Gastrocnemius medialis (tissue), 4 donors: ENCODE measurements at regions not wholly inside any gene's neighbourhood (a gene's known extent, or its start where the extent isn't known, plus 50 kb on each side); places are given as distances from the start of the nearest gene placed in this dataset.

Experiments
- ATAC-seq, 2 donors: fragments of 150-250 bp; one replicate each; pipeline ENCODE4 v1.9.1; 2016
- DNase-seq, 2 donors: peaks; one replicate each; pipeline ENCODE4 v3.0.0-alpha.2; 2019
- H3K27ac ChIP-seq, 4 donors: fragments of 200-600 bp; sonication (generic); 1 replicate in 1 of 4; 2 replicates in 3 of 4; pipeline ENCODE4 v1.5.1; 2016 to 2018; ENCODE audit warnings: mild to moderate bottlenecking in 2 of 4, moderate library complexity in 1 of 4
- H3K27me3 ChIP-seq, 3 donors: fragments of 200-600 bp; sonication (generic) in 2 of 3; 1 replicate in 1 of 3; 2 replicates in 2 of 3; pipeline versions ENCODE4 v1.5.1 to v1.6.0; 2016 to 2019; ENCODE audit warnings: mild to moderate bottlenecking in 1 of 3, moderate library complexity in 1 of 3
- H3K36me3 ChIP-seq, 2 donors: fragments of 200-600 bp; sonication (generic) in 1 of 2; one replicate each; pipeline ENCODE4 v1.5.1; 2017 to 2018
- H3K4me1 ChIP-seq, 2 donors: fragments of 200-600 bp; sonication (generic) in 1 of 2; one replicate each; pipeline ENCODE4 v1.5.1; 2016 to 2017; ENCODE audit warnings: mild to moderate bottlenecking in 2 of 2
- H3K4me3 ChIP-seq, 4 donors: fragments of 200-600 bp; sonication (generic) in 3 of 4; 1 replicate in 1 of 4; 2 replicates in 3 of 4; pipeline ENCODE4 v1.5.1; 2016 to 2019; ENCODE audit warnings: mild to moderate bottlenecking in 2 of 4
- H3K9me3 ChIP-seq, 3 donors: fragments of 200-600 bp; sonication (generic) in 2 of 3; 1 replicate in 1 of 3; 2 replicates in 2 of 3; pipeline ENCODE4 v1.5.1; 2016 to 2019
- POLR2A ChIP-seq, 2 donors: fragments of 450-650 bp; IDR thresholded peaks; one replicate each; pipeline ENCODE4 v1.6.1; 2017; ENCODE audit warnings: antibody characterized with exemption in 2 of 2, mild to moderate bottlenecking in 2 of 2, moderate library complexity in 2 of 2
- in situ Hi-C, 4 donors: fragments of 200-750 bp; cut with MboI; loops; one replicate each; pipeline versions ENCODE4 v1.15.0 to v1.8.0; 2017; ENCODE audit warnings: low sequenced_read_pairs in 4 of 4
- intact Hi-C: fragments of 100-400 bp; cut with DNase I; formaldehyde crosslinking; loops from one replicate; pipeline ENCODE4 v1.15.1; 2023; ENCODE audit warnings: low total_unique reads
- TF ChIP-seq, protein P1 (sequence below), 5 experiments: fragments of 450-650 bp in 3 of 5; fragments of 200-600 bp in 2 of 5; sonication (generic) in 2 of 5; IDR thresholded peaks in 4 of 5; conservative IDR thresholded peaks in 1 of 5; 1 replicate in 4 of 5; 2 replicates in 1 of 5; pipeline ENCODE4 v1.5.1; 2016 to 2019; ENCODE audit warnings: antibody characterized with exemption in 5 of 5, mild to moderate bottlenecking in 3 of 5, moderate library complexity in 3 of 5

DNA sequence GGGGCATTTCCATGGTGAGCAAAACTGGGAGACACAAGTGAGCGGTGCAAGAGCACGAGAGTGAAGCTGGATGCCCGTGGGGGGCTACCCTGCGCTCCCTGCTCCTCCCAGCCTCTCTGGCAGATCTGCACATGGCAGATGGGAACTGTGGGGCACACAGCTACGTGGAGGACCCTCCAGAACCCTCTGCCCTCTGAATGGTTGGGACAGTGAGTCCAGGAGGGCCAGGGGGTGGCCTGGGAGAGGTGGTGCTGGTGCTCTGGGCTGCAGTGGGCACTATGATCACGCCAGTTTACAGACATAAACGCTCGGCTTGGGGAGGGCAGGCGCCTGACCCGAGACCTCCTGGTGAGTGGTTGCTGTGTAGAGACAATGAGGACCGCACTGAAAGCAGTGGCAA, 205.9 kb downstream of the CTTN start:
- H3K27me3 ChIP-seq: no peaks in the 10 kb centered on the region
- ATAC-seq (no peak), DNase-seq (no peak)
- no peaks in the 10 kb centered on the region for H3K9me3 ChIP-seq
- TF ChIP-seq, protein P1, sequence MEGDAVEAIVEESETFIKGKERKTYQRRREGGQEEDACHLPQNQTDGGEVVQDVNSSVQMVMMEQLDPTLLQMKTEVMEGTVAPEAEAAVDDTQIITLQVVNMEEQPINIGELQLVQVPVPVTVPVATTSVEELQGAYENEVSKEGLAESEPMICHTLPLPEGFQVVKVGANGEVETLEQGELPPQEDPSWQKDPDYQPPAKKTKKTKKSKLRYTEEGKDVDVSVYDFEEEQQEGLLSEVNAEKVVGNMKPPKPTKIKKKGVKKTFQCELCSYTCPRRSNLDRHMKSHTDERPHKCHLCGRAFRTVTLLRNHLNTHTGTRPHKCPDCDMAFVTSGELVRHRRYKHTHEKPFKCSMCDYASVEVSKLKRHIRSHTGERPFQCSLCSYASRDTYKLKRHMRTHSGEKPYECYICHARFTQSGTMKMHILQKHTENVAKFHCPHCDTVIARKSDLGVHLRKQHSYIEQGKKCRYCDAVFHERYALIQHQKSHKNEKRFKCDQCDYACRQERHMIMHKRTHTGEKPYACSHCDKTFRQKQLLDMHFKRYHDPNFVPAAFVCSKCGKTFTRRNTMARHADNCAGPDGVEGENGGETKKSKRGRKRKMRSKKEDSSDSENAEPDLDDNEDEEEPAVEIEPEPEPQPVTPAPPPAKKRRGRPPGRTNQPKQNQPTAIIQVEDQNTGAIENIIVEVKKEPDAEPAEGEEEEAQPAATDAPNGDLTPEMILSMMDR (IDR thresholded peaks at IDR 0.05 in 4 of 5, conservative IDR thresholded peaks at IDR 0.05 in 1 of 5): no peak
- TF ChIP-seq POLR2A (IDR thresholded peaks at IDR 0.05): no peak
- in situ Hi-C loops (no loop called here), intact Hi-C loops (no loop called here)
- no peaks in the 10 kb centered on the region for H3K36me3 ChIP-seq
- no peak overlapping the region for H3K4me3 ChIP-seq
- peaks cover 12 to 15% of the 10 kb centered on the region in 2 donors for H3K4me1 ChIP-seq
- no peak overlapping the region for H3K27ac ChIP-seq

DNA sequence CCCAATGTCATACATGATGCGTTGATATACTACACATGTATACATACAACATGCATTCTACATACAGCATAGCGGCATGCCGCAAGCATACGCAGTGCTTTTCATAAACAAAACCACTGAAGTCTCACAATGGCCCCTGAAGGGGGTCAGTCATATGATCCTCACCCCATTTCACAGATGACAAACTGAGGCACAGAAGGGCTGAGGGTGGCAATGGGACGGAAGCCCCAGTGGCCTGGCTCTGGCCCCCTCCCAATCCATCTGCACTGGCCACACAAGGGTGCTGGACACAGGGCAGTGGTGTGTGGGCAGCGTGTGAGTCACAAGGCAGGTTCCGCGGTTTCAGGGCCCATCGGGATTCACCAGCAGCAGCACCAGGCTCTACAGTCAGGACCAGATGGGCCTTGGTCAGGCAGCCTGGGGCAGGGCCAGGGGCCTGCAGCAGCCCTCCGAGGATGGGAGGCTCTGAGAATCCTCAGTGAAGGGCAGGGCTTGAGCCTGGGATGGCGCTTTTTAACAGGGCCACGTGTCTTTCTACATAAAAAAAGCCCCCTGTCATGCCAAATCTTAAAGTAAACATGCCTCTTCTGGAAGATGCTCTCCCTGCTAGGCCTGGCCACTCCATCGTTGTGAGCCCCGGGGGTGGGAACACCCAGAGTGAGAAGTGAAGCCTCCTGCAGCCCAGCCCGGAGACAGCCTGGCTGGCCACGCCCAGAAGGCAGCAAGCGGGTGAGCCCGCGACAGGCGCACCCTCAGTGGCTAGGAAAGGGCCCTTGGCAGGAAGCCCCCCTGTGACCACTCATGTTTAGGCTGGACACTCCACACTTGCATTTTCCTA, 206.5 kb downstream of the CTTN start:
- no peaks in the 10 kb centered on the region for H3K27me3 ChIP-seq
- intact Hi-C loops: no loop called here
- no peaks in the 10 kb centered on the region for H3K9me3 ChIP-seq
- H3K4me1 ChIP-seq: peaks cover 12 to 17% of the 10 kb centered on the region in 2 donors
- ATAC-seq: no peak
- in situ Hi-C loops: no loop called here
- no peak overlapping the region for H3K27ac ChIP-seq
- no peak for DNase-seq
- TF ChIP-seq POLR2A (IDR thresholded peaks at IDR 0.05): no peak
- TF ChIP-seq, protein P1 (IDR thresholded peaks at IDR 0.05 in 4 of 5, conservative IDR thresholded peaks at IDR 0.05 in 1 of 5): no peak
- H3K36me3 ChIP-seq: no peaks in the 10 kb centered on the region
- H3K4me3 ChIP-seq: no peak overlapping the region

DNA sequence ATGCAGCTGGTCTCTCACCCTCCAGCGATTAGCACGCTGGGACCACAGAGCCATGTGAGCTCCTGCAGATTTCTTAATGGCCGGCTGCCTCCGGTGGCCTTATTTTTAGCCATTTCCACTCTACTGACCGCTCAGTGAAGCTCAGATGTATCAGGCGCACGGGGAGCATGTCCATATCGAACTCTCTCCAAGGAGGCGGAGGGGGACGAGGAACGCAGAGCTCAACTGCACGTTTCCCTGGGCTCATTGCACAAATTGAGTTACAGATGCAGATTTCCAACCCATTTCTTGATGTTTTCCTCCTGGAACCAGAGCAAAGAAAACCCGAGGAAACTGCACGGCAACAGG, 207.1 kb downstream of the CTTN start:
- Histone ChIP-seq H3K27me3 (no peaks in the 10 kb centered on the region), H3K36me3 (no peaks in the 10 kb centered on the region), H3K27ac (no peak overlapping the region), H3K9me3 (no peaks in the 10 kb centered on the region), H3K4me3 (no peak overlapping the region), H3K4me1 (peaks cover 15 to 17% of the 10 kb centered on the region in 2 donors)
- DNase-seq (no peak), ATAC-seq (no peak)
- TF ChIP-seq, protein P1 (IDR thresholded peaks at IDR 0.05 in 4 of 5, conservative IDR thresholded peaks at IDR 0.05 in 1 of 5): no peak
- TF ChIP-seq POLR2A (IDR thresholded peaks at IDR 0.05): no peak
- in situ Hi-C loops: no loop called here
- intact Hi-C loops: no loop called here

DNA sequence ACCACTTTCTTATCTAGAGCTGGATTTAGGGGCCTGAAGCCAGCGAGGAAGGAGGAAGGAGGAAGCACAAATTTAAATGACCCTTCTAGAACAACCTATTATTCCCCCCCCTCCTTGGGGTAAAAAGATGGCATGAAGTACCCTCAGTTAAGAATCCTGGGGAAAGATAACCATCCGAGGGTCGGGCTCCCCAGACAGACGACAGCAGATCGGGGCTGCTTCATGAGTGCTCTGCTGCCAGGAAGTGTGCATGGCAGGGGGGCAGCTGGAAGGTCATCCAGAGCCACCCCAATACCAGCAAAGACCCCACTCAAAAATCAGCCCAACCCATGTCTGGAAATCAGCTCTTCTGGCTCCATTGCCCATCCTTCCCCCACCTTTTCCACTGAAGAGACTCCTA, 207.5 kb downstream of the CTTN start:
- ATAC-seq (no peak), DNase-seq (no peak)
- H3K9me3 ChIP-seq: no peaks in the 10 kb centered on the region
- no peaks in the 10 kb centered on the region for H3K36me3 ChIP-seq
- intact Hi-C loops (no loop called here), in situ Hi-C loops (no loop called here)
- TF ChIP-seq, protein P1 (IDR thresholded peaks at IDR 0.05 in 4 of 5, conservative IDR thresholded peaks at IDR 0.05 in 1 of 5): no peak
- TF ChIP-seq POLR2A (IDR thresholded peaks at IDR 0.05): no peak
- no peak overlapping the region for H3K4me3 ChIP-seq
- H3K27me3 ChIP-seq: no peaks in the 10 kb centered on the region
- no peak overlapping the region for H3K27ac ChIP-seq
- H3K4me1 ChIP-seq: peaks cover 17 to 19% of the 10 kb centered on the region in 2 donors
